GM18517 (cell line): ENCODE measurements at regions not wholly inside any gene's neighbourhood (a gene's known extent, or its start where the extent isn't known, plus 50 kb on each side); places are given as distances from the start of the nearest gene placed in this dataset.
"Not testable (repeated sequence)": the region's sequence is repeated elsewhere in the genome, so short reads cannot be mapped to it uniquely, and the experiment has no call there.

Experiments used
- ATAC-seq: cut with Tn5 transposase; IDR thresholded peaks from one replicate; pipeline ENCODE4 v1.9.1; 2021; ENCODE audit warnings: mild to moderate bottlenecking, moderate library complexity; ENCODE audit not compliant: unreplicated experiment

DNA sequence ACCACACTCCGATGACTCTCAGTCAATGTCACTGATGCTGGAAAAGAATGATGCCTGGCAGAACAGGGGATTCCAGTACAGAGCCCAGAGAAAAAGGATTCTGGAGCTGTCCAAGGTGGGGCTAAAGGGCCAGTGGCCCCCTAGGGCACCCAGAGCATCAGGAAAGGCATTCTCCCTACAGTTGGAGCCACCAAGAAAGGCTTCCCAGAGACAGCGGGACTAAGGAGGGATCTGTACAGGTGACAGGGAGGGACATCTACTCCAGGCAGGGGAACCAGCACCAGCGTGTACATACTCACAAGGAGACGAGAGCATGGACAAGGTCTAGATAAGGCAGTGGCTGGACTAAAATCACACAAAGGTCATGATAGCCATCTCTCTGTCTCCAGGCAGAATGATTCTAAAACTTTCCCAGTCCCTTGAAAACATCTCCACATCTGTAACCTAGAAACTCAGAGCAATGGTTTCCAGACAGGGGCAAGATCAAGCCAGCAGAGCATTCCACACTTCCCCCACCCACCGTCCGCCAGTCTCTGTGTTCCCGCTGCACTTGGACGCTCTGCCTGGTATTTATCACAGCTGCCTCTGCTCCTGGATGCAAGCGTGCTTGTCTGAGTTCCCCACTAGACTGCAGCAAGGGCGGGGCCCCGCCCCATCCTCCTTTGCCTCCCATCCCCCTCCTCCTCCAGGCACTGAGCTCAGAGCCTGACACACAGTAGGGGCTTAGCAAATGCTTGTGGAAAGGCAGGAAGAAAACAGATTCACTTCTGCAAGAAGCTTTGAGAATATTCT, 111.6 kb upstream of the ZC3H12A start:
- ATAC-seq, result no peak

GRCh38 chr1:37363535-37363934, 110.8 kb upstream of the ZC3H12A start:
- ATAC-seq, result no peak

DNA sequence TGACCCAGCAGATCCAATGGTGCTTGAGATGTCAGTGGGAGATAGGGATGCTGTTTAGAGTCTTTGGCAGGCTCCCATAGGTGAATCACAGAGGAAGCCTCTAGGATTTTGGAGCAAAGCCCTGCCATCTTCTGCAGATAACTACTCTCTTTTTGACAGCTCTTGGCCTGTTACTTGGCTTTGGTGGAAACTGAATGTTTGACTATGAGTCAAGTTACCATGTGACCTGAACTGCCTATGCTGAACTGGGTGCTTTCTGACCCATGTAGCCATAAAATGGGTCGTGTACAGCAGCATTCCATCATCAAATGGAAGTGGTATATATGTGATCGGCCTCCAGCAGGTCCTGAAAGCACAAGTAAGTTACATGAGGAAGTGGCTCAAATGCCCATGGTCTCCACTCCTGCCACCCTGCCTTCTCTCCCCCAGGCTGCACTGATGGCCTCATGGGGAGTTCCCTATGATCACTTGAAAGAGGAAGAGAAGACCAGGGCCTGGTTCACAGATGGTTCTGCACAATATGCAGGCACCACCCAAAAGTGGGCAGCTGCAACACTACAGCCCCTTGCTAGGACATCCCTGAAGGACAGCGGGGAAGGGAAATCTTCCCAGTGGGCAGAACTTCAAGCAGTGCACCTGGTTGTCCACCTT, 105.6 kb upstream of the ZC3H12A start:
- ATAC-seq, result not testable (repeated sequence)

GRCh38 chr1:37372302-37372701, 102.1 kb upstream of the ZC3H12A start:
- no peak for ATAC-seq

- no peak for ATAC-seq
Observed at GRCh38 chr1:37372711-37373110, 101.7 kb upstream of the ZC3H12A start.

GRCh38 chr1:37373413-37373812, 101.0 kb upstream of the ZC3H12A start:
- ATAC-seq, result no peak

DNA sequence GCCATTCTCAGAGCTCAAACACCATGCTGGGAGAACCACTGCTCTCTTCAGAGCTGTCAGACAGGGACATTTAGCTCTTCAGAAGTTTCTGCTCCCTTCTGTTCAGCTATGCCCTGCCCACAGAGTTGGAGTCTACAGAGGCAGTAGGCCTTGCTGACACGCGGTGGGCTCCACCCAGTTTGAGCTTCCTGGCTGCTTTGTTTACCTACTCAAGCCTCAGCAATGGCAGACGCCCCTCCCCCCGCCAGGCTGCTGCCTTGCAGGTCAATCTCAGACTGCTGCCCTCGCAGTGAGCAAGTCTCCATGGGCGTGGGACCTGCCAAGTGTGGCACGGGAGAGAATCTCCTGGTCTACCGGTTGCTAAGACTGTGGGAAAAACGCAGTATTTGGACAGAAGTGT, 93.8 kb upstream of the ZC3H12A start:
- not testable (repeated sequence) for ATAC-seq

DNA sequence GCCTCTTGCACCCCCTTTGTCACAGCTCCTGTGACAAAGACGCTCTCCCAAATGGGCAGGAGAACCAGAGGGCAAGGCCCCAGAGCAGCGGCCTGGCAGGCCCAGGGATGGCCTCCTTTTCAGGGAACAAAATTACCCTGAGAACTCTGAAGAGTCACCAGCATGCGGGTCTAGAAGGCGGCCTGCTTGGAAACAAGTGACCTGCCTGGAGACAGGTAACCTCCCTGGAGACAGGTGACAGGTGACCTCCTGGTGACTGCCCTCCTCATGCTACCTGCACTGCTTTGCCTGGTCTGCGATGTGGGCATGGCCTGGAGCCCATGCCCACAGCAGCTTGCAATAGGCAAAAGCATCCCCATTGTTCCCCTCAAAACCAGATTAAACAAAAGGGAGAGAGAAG, 86.5 kb upstream of the ZC3H12A start:
- no peak for ATAC-seq

GRCh38 chr1:37389327-37389726, 85.1 kb upstream of the ZC3H12A start:
- ATAC-seq, result no peak

DNA sequence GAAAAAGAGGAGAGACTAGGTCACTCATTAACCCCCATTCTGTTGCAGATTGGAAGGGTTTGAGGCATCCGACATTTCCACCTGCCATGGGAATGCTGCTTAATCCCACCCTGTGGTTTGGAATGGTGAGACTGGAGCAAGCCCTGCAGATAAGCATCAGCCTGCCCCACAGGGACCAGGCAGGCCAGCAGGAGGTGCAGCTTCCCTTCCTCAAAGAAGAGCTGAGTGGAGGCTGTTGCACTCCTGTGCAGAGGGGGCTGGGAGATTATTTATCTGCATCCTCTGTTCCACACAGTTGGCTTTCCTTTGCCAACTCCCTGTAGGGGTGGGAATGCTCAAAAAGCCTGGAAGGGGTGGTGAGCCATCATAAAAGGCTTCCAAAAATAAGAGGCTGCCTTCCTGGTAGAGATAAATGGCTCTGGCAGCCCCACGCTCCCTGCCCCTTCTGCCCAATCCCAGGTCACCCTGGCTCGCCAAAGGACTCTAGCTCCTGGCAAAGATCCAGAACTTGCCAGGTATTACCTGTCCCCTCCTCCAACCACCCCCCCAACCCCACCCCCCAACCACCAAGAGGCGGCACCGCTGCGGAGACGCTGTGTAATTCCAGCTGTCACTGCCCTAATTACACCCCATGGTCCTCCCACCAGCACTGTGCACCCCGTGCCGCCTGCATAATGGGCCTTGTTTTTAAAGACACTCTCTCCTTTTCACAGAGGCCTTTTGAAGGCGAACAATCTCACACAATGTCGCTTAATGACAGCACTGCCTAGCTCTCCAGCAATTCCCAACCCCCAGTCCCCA, 83.0 kb upstream of the ZC3H12A start:
- ATAC-seq, result no peak

DNA sequence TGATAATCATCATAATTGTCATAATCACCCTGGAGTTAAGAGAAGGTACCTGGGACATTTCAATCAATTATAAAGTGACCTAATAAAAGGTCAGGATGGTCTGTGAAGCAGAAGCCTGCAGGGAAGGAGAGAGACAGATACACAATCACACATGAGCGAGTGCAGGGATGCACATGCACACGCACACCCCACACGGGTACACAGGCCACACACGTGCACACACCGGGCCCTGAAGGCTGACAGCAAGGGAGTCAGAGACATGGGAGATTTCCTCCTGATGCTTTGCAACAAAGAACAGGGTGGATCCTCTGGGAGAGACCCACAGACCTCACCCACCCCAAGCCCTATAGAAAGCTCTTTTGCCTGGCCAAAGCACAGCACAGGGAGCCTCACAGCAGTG, 82.3 kb upstream of the ZC3H12A start:
- no peak for ATAC-seq

DNA sequence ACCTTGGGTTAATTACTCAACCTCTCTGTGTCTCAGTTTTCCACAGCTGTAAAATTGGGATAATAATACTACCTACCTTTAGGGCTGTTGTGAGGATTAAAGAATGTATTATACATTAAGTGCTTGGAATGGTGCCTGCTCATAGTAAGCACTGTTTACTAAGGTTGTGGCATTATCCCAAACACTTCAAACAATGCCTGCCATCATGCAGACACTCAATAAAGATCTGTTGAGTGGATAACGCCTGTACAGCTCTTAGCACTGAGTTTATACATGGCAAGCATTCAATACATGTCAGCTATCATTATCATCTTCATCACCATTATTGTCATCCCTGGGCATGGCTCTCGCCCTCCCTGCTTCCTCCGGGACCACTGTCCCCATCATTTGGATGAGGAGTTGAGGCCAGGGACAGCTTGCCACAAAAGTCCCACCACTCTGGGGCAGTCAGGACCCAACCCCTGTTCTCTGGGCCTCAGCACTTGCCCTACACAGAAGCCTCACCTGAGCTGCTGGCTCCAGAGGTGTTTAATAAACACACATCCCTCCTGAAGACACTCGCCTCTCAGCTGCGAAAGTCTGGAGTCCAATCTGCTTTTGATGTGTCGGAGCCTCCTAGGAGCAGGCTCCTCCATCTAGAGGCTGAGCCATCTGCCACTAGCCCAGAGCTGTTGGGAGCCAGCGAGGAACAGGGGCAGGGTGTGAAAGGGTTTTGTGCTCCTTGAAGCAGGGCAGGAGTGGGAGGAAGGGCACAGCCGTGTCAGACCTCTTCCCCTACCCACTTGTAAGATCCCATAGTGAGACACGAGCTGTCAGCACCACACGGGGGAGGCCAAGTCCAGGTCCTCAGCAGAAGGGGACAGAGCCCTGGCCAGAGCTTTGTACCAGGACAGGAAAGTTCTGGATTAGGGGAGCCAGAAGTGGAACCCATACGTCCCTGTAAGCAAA, 80.9 kb upstream of the ZC3H12A start:
- no peak for ATAC-seq

DNA sequence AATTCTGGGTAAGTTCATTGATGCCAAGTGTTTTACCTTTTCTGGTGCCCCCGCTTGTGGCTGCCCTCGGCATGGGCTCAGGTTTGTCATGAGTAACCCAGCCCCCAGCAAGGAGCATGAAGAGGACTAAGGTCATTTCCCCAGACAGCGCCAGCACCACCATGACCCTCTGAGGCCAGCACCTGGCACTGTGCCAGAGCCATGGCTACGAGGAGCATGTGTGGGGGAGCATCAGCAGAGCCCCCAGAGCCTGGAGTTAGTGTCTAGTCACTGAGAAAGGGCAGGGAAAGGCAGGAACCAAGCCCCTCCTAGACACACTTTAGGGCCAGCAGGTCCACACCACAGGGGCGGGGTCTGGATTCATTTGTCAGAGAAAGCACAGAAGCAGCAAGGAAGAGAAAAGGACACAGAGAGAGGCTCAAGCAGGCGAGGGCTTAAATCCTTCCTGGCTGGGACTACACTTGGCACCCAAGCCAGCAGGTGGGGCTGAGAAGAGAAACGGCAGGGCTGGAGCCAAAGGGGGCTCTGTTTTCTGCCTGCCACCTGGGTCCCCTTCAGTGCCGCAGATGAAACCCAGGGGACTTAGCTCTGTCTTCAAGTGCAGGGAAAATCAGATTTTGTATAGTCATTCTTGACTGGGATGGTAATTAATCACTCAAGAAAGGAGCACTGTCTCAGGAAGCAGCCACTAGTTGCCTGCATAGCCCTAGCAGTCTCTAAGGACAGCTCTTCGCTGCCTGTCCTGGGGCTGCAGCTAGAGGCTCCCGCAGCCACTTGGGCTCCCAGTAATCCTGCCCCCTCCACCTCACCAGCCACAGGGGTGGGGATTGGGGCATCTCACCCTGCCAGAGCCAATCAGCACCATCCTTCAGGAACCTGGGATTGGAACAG, 79.6 kb upstream of the ZC3H12A start:
- ATAC-seq, result no peak

GRCh38 chr1:37398096-37398495, 76.3 kb upstream of the ZC3H12A start:
- no peak for ATAC-seq

GRCh38 chr1:37399205-37399604, 75.2 kb upstream of the ZC3H12A start:
- no peak for ATAC-seq

GRCh38 chr1:37399830-37400464, 74.4 kb upstream of the ZC3H12A start:
- no peak for ATAC-seq

DNA sequence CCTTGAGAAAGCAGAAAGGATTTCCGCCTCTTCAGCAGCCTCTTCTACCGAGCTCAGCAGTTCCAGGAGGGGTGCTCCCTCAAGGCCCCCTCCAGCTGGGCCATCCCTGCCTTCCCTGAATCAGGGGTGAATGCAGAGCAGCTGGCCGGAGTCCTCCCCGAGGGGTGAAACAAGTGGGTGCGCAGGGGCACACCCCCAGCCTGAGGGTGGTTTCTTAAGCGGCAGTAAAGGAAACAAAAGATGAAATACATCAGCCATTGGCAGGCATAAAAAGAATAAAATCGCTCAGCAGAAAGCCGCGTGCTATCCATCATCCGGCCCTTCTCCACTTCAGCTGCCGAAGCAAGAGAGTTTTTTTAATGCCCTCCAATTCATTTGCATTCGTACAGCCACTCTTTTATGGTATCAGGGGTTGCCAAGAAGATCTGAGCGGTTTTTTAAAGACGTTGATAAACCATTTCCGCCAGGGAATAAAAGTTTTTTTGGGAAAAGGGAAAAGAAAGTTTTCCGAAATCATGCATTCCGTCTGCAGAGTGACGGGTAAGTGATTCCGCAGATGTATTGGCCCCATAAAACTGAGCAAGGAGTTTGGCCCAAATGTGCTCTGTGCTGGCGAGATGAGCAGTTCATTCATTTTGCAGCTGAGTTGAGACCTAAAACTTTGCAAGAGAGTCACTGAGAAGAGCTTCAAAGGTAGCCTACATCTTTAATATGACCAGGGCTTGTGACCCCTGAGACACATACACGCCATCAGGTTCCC, 73.7 kb upstream of the ZC3H12A start:
- no peak for ATAC-seq

- no peak for ATAC-seq
Observed at GRCh38 chr1:37403166-37403565, 71.2 kb upstream of the ZC3H12A start.
